RWPE1 (cell line): ENCODE measurements at regions not wholly inside any gene's neighbourhood (a gene's known extent, or its start where the extent isn't known, plus 50 kb on each side); places are given as distances from the start of the nearest gene placed in this dataset.
"Not testable (repeated sequence)": the region's sequence is repeated elsewhere in the genome, so short reads cannot be mapped to it uniquely, and the experiment has no call there.

ENCODE experiments used
- CTCF ChIA-PET: fragments of 350-600 bp; sonication (Branson Sonifier 250); formaldehyde crosslinking; extraction: SDS; loops from one replicate; lab custom pipeline; 2021; lab: Yijun Ruan, JAX
- POLR2A ChIA-PET: fragments of 400-600 bp; formaldehyde crosslinking; extraction: SDS; loops from one replicate; lab custom pipeline; 2020; ENCODE audit warnings: antibody characterized with exemption; ENCODE audit not compliant: low non-redundant PET; lab: Yijun Ruan, JAX
- DNase-seq: peaks from one replicate; pipeline ENCODE4 v3.0.0; 2012; ENCODE audit warnings: low spot score
- H3K27ac ChIP-seq: fragments of 450-650 bp; 2 replicates; pipeline ENCODE4 v1.5.1; 2017
- CTCF ChIP-seq: fragments of 450-650 bp; conservative IDR thresholded peaks from 2 replicates; pipeline ENCODE4 v1.5.1; 2017; ENCODE audit warnings: low read depth, mild to moderate bottlenecking

GRCh38 chr22:47879346-47879745 lies 1116.9 kb downstream of the TBC1D22A start:
- ChIA-PET POLR2A (no interaction called here), CTCF (no interaction called here)
- TF ChIP-seq CTCF: no peak
- H3K27ac ChIP-seq: no peak overlapping the region
- DNase-seq: no peak

- DNase-seq: no peak
- ChIA-PET CTCF (no interaction called here), POLR2A (no interaction called here)
- no peak overlapping the region for H3K27ac ChIP-seq
- no peak for TF ChIP-seq CTCF
Observed at GRCh38 chr22:47878460-47878859, 1116.0 kb downstream of the TBC1D22A start.

DNA sequence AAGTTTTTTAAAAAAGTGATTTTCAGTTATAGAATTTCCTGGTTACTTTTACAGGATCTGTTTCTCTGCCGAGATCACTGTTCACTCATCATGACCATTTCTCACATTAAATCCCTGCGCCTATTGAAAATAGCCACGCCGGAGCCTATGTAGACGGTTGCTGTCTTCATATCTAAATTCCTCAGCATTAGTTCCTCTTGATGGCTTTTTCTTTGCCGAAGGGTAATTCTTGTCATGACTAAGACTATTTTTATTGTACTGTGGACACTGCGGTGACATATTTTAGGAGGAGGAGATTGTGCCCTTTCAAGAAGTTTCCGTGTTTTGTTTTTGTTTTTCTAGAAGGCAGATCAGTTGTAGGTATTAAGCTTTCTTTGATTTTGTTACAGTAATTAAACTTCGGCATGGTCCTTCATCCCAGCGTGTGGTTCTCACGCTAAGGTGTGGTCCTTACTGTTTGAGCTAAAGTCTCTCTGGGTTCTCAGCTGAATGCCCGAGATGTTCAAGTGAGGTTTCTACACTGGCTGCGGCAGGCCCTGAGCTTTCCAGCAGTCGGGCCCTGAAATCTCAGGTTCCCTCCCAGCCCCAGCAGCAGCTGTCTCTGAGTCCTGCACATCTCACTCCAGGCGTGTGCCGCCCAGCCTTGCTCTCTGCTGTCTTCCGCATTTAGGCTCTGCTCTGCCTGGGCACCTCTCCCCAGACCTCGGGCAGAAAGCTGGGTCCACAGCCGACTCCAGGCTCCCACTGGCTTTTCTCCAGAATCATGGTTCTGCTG lies 1110.5 kb downstream of the TBC1D22A start:
- POLR2A ChIA-PET: no interaction called here
- no peak for DNase-seq
- TF ChIP-seq CTCF: no peak
- H3K27ac ChIP-seq: no peak overlapping the region
- CTCF ChIA-PET: no interaction called here

DNA sequence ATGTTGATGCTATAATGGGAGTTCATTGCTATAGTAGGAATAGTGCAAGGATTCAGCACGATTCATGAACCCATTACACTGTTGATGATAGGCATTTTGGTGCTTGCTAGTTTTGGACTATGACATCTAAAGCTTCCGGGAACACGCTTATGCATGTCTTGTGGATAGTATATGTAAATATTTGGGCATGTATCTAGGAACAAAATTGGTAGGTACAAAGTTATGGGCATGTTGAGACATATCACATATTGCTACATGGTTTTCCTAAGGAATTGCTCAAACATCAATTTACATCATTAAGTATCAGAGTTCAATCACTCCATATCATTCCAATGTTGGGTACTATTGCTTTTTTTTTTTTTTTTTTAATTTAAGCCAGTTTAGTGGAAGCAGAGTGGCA lies 1103.2 kb downstream of the TBC1D22A start:
- DNase-seq: no peak
- ChIA-PET POLR2A (no interaction called here), CTCF (no interaction called here)
- no peak overlapping the region for H3K27ac ChIP-seq
- no peak for TF ChIP-seq CTCF

- ChIA-PET POLR2A (no interaction called here), CTCF (no interaction called here)
- no peak for TF ChIP-seq CTCF
- no peak overlapping the region for H3K27ac ChIP-seq
- DNase-seq: no peak
Observed at GRCh38 chr22:47862394-47862793, 1099.9 kb downstream of the TBC1D22A start.

GRCh38 chr22:47860907-47861306 lies 1098.5 kb downstream of the TBC1D22A start:
- DNase-seq, POLR2A ChIA-PET, H3K27ac ChIP-seq, CTCF ChIA-PET: not testable (repeated sequence)

- DNase-seq: no peak
- no peak for TF ChIP-seq CTCF
- ChIA-PET POLR2A (no interaction called here), CTCF (no interaction called here)
- H3K27ac ChIP-seq: no peak overlapping the region
Observed at GRCh38 chr22:47859881-47860525, 1097.6 kb downstream of the TBC1D22A start.
